ENCODE measurements at regions not wholly inside any gene's neighbourhood (a gene's known extent, or its start where the extent isn't known, plus 50 kb on each side); places are given as distances from the start of the nearest gene placed in this dataset.
"Not testable (repeated sequence)": the region's sequence is repeated elsewhere in the genome, so short reads cannot be mapped to it uniquely, and the experiment has no call there.

- DNase-seq (ENCODE audit: low read depth in 2 of 2): no peak
Measured at GRCh38 chr5:51559339-51559738, 176.1 kb downstream of the ISL1 start.

GRCh38 chr5:51559921-51560658, 176.8 kb downstream of the ISL1 start:
- DNase-seq (ENCODE audit: low read depth in 2 of 2): no peak

- DNase-seq (ENCODE audit: low read depth in 2 of 2): no peak
Measured at GRCh38 chr5:51566953-51567352, 183.7 kb downstream of the ISL1 start.

- no peak for DNase-seq (ENCODE audit: low read depth in 2 of 2)
Measured at GRCh38 chr5:51567636-51568035, 184.4 kb downstream of the ISL1 start.

- no peak for DNase-seq (ENCODE audit: low read depth in 2 of 2)
Measured at GRCh38 chr5:51573835-51574234, 190.6 kb downstream of the ISL1 start.

- no peak for DNase-seq (ENCODE audit: low read depth in 2 of 2)
Measured at GRCh38 chr5:51582871-51583394, 199.7 kb downstream of the ISL1 start.

- DNase-seq (ENCODE audit: low read depth in 2 of 2): no peak
Measured at GRCh38 chr5:51598026-51598425, 214.8 kb downstream of the ISL1 start.

- no peak for DNase-seq (ENCODE audit: low read depth in 2 of 2)
Measured at GRCh38 chr5:51599587-51599986, 216.3 kb downstream of the ISL1 start.

GRCh38 chr5:51604324-51604723, 221.1 kb downstream of the ISL1 start:
- no peak for DNase-seq (ENCODE audit: low read depth in 2 of 2)

GRCh38 chr5:51606921-51607320, 223.7 kb downstream of the ISL1 start:
- DNase-seq (ENCODE audit: low read depth in 2 of 2): no peak

- DNase-seq (ENCODE audit: low read depth in 2 of 2): no peak
Measured at GRCh38 chr5:51618234-51618633, 235.0 kb downstream of the ISL1 start.

GRCh38 chr5:51621156-51621555, 237.9 kb downstream of the ISL1 start:
- no peak for DNase-seq (ENCODE audit: low read depth in 2 of 2)

GRCh38 chr5:51622161-51622790, 239.0 kb downstream of the ISL1 start:
- DNase-seq (ENCODE audit: low read depth in 2 of 2): no peak

- no peak for DNase-seq (ENCODE audit: low read depth in 2 of 2)
Measured at GRCh38 chr5:51625224-51625968, 242.1 kb downstream of the ISL1 start.

- DNase-seq (ENCODE audit: low read depth in 2 of 2): no peak
Measured at GRCh38 chr5:51632027-51632426, 248.8 kb downstream of the ISL1 start.

GRCh38 chr5:51632793-51633192, 249.5 kb downstream of the ISL1 start:
- DNase-seq (ENCODE audit: low read depth in 2 of 2): no peak

- not testable (repeated sequence) for DNase-seq (ENCODE audit: low read depth in 2 of 2)
Measured at GRCh38 chr5:51636973-51637372, 253.7 kb downstream of the ISL1 start.

- no peak for DNase-seq (ENCODE audit: low read depth in 2 of 2)
Measured at GRCh38 chr5:51644976-51645375, 261.7 kb downstream of the ISL1 start.

GRCh38 chr5:51646482-51646881, 263.2 kb downstream of the ISL1 start:
- no peak for DNase-seq (ENCODE audit: low read depth in 2 of 2)

- no peak for DNase-seq (ENCODE audit: low read depth in 2 of 2)
Measured at GRCh38 chr5:51650824-51651223, 267.6 kb downstream of the ISL1 start.

- DNase-seq (ENCODE audit: low read depth in 2 of 2): no peak
Measured at GRCh38 chr5:51651476-51651875, 268.2 kb downstream of the ISL1 start.

- DNase-seq (ENCODE audit: low read depth in 2 of 2): no peak
Measured at GRCh38 chr5:51651889-51652288, 268.6 kb downstream of the ISL1 start.
